Activated naive CD4-positive, alpha-beta T cell treated with anti-CD3 and anti-CD28 coated beads, Interleukin-2, amount 50 U/mL, for 24 hours (primary cell): ENCODE measurements at regions not wholly inside any gene's neighbourhood (a gene's known extent, or its start where the extent isn't known, plus 50 kb on each side); places are given as distances from the start of the nearest gene placed in this dataset.

Source experiments
- H3K27ac Mint-ChIP-seq: one replicate; pipeline ENCODE4 v1.8.0; 2021; ENCODE audit warnings: mild to moderate bottlenecking, mixed read lengths
- H3K27me3 Mint-ChIP-seq: one replicate; pipeline ENCODE4 v1.8.0; 2021; ENCODE audit warnings: mixed read lengths
- H3K36me3 Mint-ChIP-seq: one replicate; pipeline ENCODE4 v1.8.0; 2021; ENCODE audit warnings: mixed read lengths
- H3K4me1 Mint-ChIP-seq: one replicate; pipeline ENCODE4 v1.8.0; 2021; ENCODE audit warnings: mixed read lengths
- H3K4me3 Mint-ChIP-seq: one replicate; pipeline ENCODE4 v1.8.0; 2021; ENCODE audit warnings: mild to moderate bottlenecking, mixed read lengths
- H3K9me3 Mint-ChIP-seq: one replicate; pipeline ENCODE4 v1.8.0; 2021; ENCODE audit warnings: mixed read lengths

GRCh38 chr4:188268131-188268908 lies 129.1 kb downstream of the TRIML1 start:
- Mint-ChIP-seq H3K36me3 (no peaks in the 10 kb centered on the region), H3K27me3 (no peaks in the 10 kb centered on the region), H3K4me3 (no peak overlapping the region), H3K27ac (no peak overlapping the region), H3K9me3 (peaks cover 5% of the 10 kb centered on the region), H3K4me1 (no peaks in the 10 kb centered on the region)

- H3K27ac Mint-ChIP-seq, result no peak overlapping the region
- H3K4me3 Mint-ChIP-seq, result no peak overlapping the region
- H3K36me3 Mint-ChIP-seq, result no peaks in the 10 kb centered on the region
- H3K9me3 Mint-ChIP-seq, result peaks cover under 1% of the 10 kb centered on the region
- H3K27me3 Mint-ChIP-seq, result no peaks in the 10 kb centered on the region
- no peaks in the 10 kb centered on the region for H3K4me1 Mint-ChIP-seq
Measured at GRCh38 chr4:188270273-188271069, 131.2 kb downstream of the TRIML1 start.

- no peaks in the 10 kb centered on the region for H3K9me3 Mint-ChIP-seq
- H3K4me3 Mint-ChIP-seq, result no peak overlapping the region
- no peaks in the 10 kb centered on the region for H3K4me1 Mint-ChIP-seq
- no peaks in the 10 kb centered on the region for H3K36me3 Mint-ChIP-seq
- H3K27ac Mint-ChIP-seq, result no peak overlapping the region
- peaks cover 1% of the 10 kb centered on the region for H3K27me3 Mint-ChIP-seq
Measured at GRCh38 chr4:188275686-188276085, 136.4 kb downstream of the TRIML1 start.

- Mint-ChIP-seq H3K4me3 (no peak overlapping the region), H3K4me1 (no peaks in the 10 kb centered on the region), H3K9me3 (no peaks in the 10 kb centered on the region), H3K27ac (no peak overlapping the region), H3K36me3 (no peaks in the 10 kb centered on the region), H3K27me3 (peaks cover 7% of the 10 kb centered on the region)
Measured at GRCh38 chr4:188279184-188279583, 139.9 kb downstream of the TRIML1 start.

- H3K36me3 Mint-ChIP-seq, result no peaks in the 10 kb centered on the region
- no peaks in the 10 kb centered on the region for H3K4me1 Mint-ChIP-seq
- no peak overlapping the region for H3K4me3 Mint-ChIP-seq
Measured at GRCh38 chr4:188282471-188283232, 143.4 kb downstream of the TRIML1 start.

GRCh38 chr4:188287169-188287894 lies 148.1 kb downstream of the TRIML1 start:
- H3K27ac Mint-ChIP-seq, result no peak overlapping the region

More at GRCh38 chr4:188282471-188283232, 143.4 kb downstream of the TRIML1 start:
- Mint-ChIP-seq H3K9me3 (peaks cover 10% of the 10 kb centered on the region), H3K27me3 (peaks cover 7% of the 10 kb centered on the region), H3K27ac (no peak overlapping the region)

GRCh38 chr4:188289531-188290125 lies 150.4 kb downstream of the TRIML1 start:
- Mint-ChIP-seq H3K4me3 (no peak overlapping the region), H3K36me3 (no peaks in the 10 kb centered on the region), H3K9me3 (peaks cover 10% of the 10 kb centered on the region), H3K4me1 (no peaks in the 10 kb centered on the region), H3K27me3 (no peaks in the 10 kb centered on the region), H3K27ac (no peak overlapping the region)

More at GRCh38 chr4:188287169-188287894, 148.1 kb downstream of the TRIML1 start:
- Mint-ChIP-seq H3K4me3 (no peak overlapping the region), H3K4me1 (no peaks in the 10 kb centered on the region), H3K27me3 (peaks cover 5% of the 10 kb centered on the region), H3K9me3 (peaks cover 10% of the 10 kb centered on the region), H3K36me3 (no peaks in the 10 kb centered on the region)

- Mint-ChIP-seq H3K27ac (no peak overlapping the region), H3K27me3 (no peaks in the 10 kb centered on the region), H3K4me1 (no peaks in the 10 kb centered on the region), H3K4me3 (no peak overlapping the region), H3K9me3 (peaks cover 7% of the 10 kb centered on the region), H3K36me3 (no peaks in the 10 kb centered on the region)
Measured at GRCh38 chr4:188295899-188296298, 156.7 kb downstream of the TRIML1 start.

- no peaks in the 10 kb centered on the region for H3K27me3 Mint-ChIP-seq
- peaks cover 7% of the 10 kb centered on the region for H3K9me3 Mint-ChIP-seq
- H3K4me1 Mint-ChIP-seq, result no peaks in the 10 kb centered on the region
- H3K4me3 Mint-ChIP-seq, result no peak overlapping the region
- no peaks in the 10 kb centered on the region for H3K36me3 Mint-ChIP-seq
- H3K27ac Mint-ChIP-seq, result no peak overlapping the region
Measured at GRCh38 chr4:188296331-188296730, 157.1 kb downstream of the TRIML1 start.

GRCh38 chr4:188297873-188298272 lies 158.6 kb downstream of the TRIML1 start:
- Mint-ChIP-seq H3K9me3 (peaks cover 7% of the 10 kb centered on the region), H3K36me3 (no peaks in the 10 kb centered on the region), H3K4me3 (no peak overlapping the region), H3K4me1 (no peaks in the 10 kb centered on the region), H3K27ac (no peak overlapping the region), H3K27me3 (no peaks in the 10 kb centered on the region)

- Mint-ChIP-seq H3K36me3 (no peaks in the 10 kb centered on the region), H3K27me3 (no peaks in the 10 kb centered on the region), H3K9me3 (peaks cover 7% of the 10 kb centered on the region), H3K27ac (no peak overlapping the region), H3K4me3 (no peak overlapping the region), H3K4me1 (no peaks in the 10 kb centered on the region)
Measured at GRCh38 chr4:188299161-188299560, 159.9 kb downstream of the TRIML1 start.

GRCh38 chr4:188300385-188300784 lies 161.1 kb downstream of the TRIML1 start:
- Mint-ChIP-seq H3K4me3 (no peak overlapping the region), H3K27ac (no peak overlapping the region), H3K9me3 (peaks cover 7% of the 10 kb centered on the region), H3K27me3 (no peaks in the 10 kb centered on the region), H3K36me3 (no peaks in the 10 kb centered on the region), H3K4me1 (no peaks in the 10 kb centered on the region)

GRCh38 chr4:188305690-188306089 lies 166.4 kb downstream of the TRIML1 start:
- no peak overlapping the region for H3K4me3 Mint-ChIP-seq
- H3K27ac Mint-ChIP-seq, result no peak overlapping the region
- H3K27me3 Mint-ChIP-seq, result no peaks in the 10 kb centered on the region
- H3K4me1 Mint-ChIP-seq, result no peaks in the 10 kb centered on the region
- H3K36me3 Mint-ChIP-seq, result no peaks in the 10 kb centered on the region
- peaks cover 5% of the 10 kb centered on the region for H3K9me3 Mint-ChIP-seq

- no peaks in the 10 kb centered on the region for H3K4me1 Mint-ChIP-seq
- no peaks in the 10 kb centered on the region for H3K27me3 Mint-ChIP-seq
- H3K4me3 Mint-ChIP-seq, result no peak overlapping the region
- peaks cover 5% of the 10 kb centered on the region for H3K9me3 Mint-ChIP-seq
- no peaks in the 10 kb centered on the region for H3K36me3 Mint-ChIP-seq
- H3K27ac Mint-ChIP-seq, result no peak overlapping the region
Measured at GRCh38 chr4:188307591-188307990, 168.3 kb downstream of the TRIML1 start.

- Mint-ChIP-seq H3K9me3 (peaks cover 5% of the 10 kb centered on the region), H3K4me3 (no peak overlapping the region), H3K27me3 (no peaks in the 10 kb centered on the region), H3K4me1 (no peaks in the 10 kb centered on the region), H3K36me3 (no peaks in the 10 kb centered on the region), H3K27ac (no peak overlapping the region)
Measured at GRCh38 chr4:188308142-188308541, 168.9 kb downstream of the TRIML1 start.
